ENCODE measurements at regions not wholly inside any gene's neighbourhood (a gene's known extent, or its start where the extent isn't known, plus 50 kb on each side); places are given as distances from the start of the nearest gene placed in this dataset.

DNA sequence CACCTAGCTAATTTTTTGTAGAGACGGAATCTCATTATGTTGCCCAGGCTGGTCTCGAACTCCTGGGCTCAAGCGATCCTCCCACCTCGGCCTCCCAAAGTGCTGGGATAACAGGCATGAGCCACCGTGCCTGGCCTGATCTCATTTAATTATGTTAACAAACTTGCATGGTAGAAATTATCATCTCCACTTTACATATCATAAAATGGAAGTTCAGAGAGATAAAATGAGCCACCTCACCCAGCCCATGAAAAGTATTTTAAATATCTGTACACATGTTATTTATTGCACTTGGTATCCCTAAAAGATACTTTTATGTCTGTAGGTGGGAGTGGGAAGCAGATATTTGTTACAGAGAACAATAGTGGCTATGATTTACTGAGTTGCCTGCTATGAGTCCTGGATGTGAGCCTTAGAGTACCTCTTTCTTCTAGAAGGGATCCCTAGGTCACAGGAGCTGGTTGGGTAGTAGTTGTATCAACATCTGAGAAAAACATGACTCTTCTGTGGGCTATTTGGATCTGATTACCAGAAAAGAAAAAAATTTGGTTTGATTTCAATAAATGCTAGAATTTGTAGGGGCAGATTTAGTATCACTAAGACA is 52.4 kb upstream of the EIF2S2 start:
- Histone ChIP-seq H3K4me3 (no peak overlapping the region), H3K9ac (ENCODE audit: control insufficient read depth, insufficient read depth, low read length) (no peak overlapping the region), H3K4me2 (ENCODE audit: control insufficient read depth, insufficient read depth) (no peak overlapping the region), H3K4me1 (ENCODE audit: control insufficient read depth, insufficient read depth, low read length) (no peaks in the 10 kb centered on the region), H3K27ac (ENCODE audit: control insufficient read depth, insufficient read depth) (no peak overlapping the region), H3K36me3 (ENCODE audit: control insufficient read depth in 2 of 2, insufficient read depth in 2 of 2, low read length in 1 of 2) (no peaks in the 10 kb centered on the region), H3K9me3 (replicated peaks; ENCODE audit: control insufficient read depth, insufficient read depth, low read length) (no peaks in the 10 kb centered on the region), H4K20me1 (ENCODE audit: control insufficient read depth, insufficient read depth) (no peaks in the 10 kb centered on the region), H2AFZ (ENCODE audit: control insufficient read depth, low read depth, low read length) (no peak overlapping the region), H3K27me3 (replicated peaks in 1 of 2; ENCODE audit: control insufficient read depth in 2 of 2, insufficient read depth in 2 of 2, low read length in 1 of 2) (no peaks in the 10 kb centered on the region), H3K79me2 (ENCODE audit: control insufficient read depth, insufficient read depth, low read length) (no peaks in the 10 kb centered on the region)
- ChIA-PET RAD21 (ENCODE audit: unreplicated experiment) (no interaction called here), SMC1A (ENCODE audit: uncharacterized antibody, unreplicated experiment) (no interaction called here), CTCF (interaction anchor here (0.6 kb wide), 1 partner anchor 96 kb away, joined by 3 read pairs; no protein-coding TSS in a partner anchor), POLR2A (no interaction called here)
- DNase-seq (ENCODE audit: low read depth, low spot score), result no peak
- no peak for TF ChIP-seq HDGF (IDR thresholded peaks at IDR 0.05)
- no peak for TF ChIP-seq ZNF622 (IDR thresholded peaks at IDR 0.05)
- no peak for TF ChIP-seq SIX5 (IDR thresholded peaks at IDR 0.05; ENCODE audit: low read depth, low read length, severe bottlenecking)
- TF ChIP-seq FOS (IDR thresholded peaks at IDR 0.05; ENCODE audit: borderline replicate concordance, extremely low read depth, insufficient read length), result no peak
- TF ChIP-seq, protein P1, sequence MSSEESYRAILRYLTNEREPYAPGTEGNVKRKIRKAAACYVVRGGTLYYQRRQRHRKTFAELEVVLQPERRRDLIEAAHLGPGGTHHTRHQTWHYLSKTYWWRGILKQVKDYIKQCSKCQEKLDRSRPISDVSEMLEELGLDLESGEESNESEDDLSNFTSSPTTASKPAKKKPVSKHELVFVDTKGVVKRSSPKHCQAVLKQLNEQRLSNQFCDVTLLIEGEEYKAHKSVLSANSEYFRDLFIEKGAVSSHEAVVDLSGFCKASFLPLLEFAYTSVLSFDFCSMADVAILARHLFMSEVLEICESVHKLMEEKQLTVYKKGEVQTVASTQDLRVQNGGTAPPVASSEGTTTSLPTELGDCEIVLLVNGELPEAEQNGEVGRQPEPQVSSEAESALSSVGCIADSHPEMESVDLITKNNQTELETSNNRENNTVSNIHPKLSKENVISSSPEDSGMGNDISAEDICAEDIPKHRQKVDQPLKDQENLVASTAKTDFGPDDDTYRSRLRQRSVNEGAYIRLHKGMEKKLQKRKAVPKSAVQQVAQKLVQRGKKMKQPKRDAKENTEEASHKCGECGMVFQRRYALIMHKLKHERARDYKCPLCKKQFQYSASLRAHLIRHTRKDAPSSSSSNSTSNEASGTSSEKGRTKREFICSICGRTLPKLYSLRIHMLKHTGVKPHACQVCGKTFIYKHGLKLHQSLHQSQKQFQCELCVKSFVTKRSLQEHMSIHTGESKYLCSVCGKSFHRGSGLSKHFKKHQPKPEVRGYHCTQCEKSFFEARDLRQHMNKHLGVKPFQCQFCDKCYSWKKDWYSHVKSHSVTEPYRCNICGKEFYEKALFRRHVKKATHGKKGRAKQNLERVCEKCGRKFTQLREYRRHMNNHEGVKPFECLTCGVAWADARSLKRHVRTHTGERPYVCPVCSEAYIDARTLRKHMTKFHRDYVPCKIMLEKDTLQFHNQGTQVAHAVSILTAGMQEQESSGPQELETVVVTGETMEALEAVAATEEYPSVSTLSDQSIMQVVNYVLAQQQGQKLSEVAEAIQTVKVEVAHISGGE (CRISPR knock-in tag; IDR thresholded peaks at IDR 0.05), result no peak
- TF ChIP-seq, protein P2, sequence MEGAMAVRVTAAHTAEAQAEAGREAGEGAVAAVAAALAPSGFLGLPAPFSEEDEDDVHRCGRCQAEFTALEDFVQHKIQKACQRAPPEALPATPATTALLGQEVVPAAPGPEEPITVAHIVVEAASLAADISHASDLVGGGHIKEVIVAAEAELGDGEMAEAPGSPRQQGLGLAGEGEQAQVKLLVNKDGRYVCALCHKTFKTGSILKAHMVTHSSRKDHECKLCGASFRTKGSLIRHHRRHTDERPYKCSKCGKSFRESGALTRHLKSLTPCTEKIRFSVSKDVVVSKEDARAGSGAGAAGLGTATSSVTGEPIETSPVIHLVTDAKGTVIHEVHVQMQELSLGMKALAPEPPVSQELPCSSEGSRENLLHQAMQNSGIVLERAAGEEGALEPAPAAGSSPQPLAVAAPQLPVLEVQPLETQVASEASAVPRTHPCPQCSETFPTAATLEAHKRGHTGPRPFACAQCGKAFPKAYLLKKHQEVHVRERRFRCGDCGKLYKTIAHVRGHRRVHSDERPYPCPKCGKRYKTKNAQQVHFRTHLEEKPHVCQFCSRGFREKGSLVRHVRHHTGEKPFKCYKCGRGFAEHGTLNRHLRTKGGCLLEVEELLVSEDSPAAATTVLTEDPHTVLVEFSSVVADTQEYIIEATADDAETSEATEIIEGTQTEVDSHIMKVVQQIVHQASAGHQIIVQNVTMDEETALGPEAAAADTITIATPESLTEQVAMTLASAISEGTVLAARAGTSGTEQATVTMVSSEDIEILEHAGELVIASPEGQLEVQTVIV (IDR thresholded peaks at IDR 0.05; ENCODE audit: borderline replicate concordance, partially characterized antibody), result no peak
- TF ChIP-seq CREB1 (IDR thresholded peaks at IDR 0.05; ENCODE audit: low read depth), result no peak
- in situ Hi-C loops (cut with MboI), result no loop called here
- ATAC-seq, result no peak
- FAIRE-seq, result no peak
- intact Hi-C loops (cut with micrococcal nuclease; ENCODE audit: unreplicated experiment), result no loop called here
- BruUV-seq (replicated peaks), result no TSS peak
- 57% methylated on average over 5 of the region's 5 CpGs for WGBS (ENCODE audit: insufficient coverage, insufficient replicate concordance, low lambda C conversion rate, missing lambda C conversion rate)
